22Rv1 (cell line): ENCODE measurements at regions not wholly inside any gene's neighbourhood (a gene's known extent, or its start where the extent isn't known, plus 50 kb on each side); places are given as distances from the start of the nearest gene placed in this dataset.

Experiments used
- CTCF ChIP-seq: fragments of 450-650 bp; IDR thresholded peaks from 2 replicates; pipeline ENCODE4 v1.5.1; 2017; ENCODE audit warnings: mild to moderate bottlenecking
- ZFX ChIP-seq: fragments of 450-650 bp; IDR thresholded peaks from 2 replicates; pipeline ENCODE4 v1.6.1; 2017; ENCODE audit warnings: antibody characterized with exemption, borderline replicate concordance

- TF ChIP-seq CTCF (no peak), ZFX (no peak)
Measured at GRCh38 chr15:85927931-85928537, 133.3 kb upstream of the KLHL25 start.
